ENCODE measurements at regions not wholly inside any gene's neighbourhood (a gene's known extent, or its start where the extent isn't known, plus 50 kb on each side); places are given as distances from the start of the nearest gene placed in this dataset.

- no peaks in the 10 kb centered on the region for H3K9me3 ChIP-seq (ENCODE audit: control extremely low read depth in 1 of 5, control insufficient read depth in 4 of 5, insufficient read depth in 2 of 5, low read depth in 1 of 5, low read length in 4 of 5)
Measured at GRCh38 chr2:13240061-13240460, 523.3 kb downstream of the TRIB2 start.

GRCh38 chr2:13240789-13241487, 524.2 kb downstream of the TRIB2 start:
- no peaks in the 10 kb centered on the region for H3K9me3 ChIP-seq (ENCODE audit: control extremely low read depth in 1 of 5, control insufficient read depth in 4 of 5, insufficient read depth in 2 of 5, low read depth in 1 of 5, low read length in 4 of 5)
- no peaks in the 10 kb centered on the region for H3K27me3 ChIP-seq (replicated peaks in 2 of 5; ENCODE audit: control insufficient read depth in 4 of 5, insufficient read depth in 5 of 5, low read length in 4 of 5)
- H3K4me1 ChIP-seq (ENCODE audit: control extremely low read depth in 1 of 4, control insufficient read depth in 4 of 4, insufficient read depth in 4 of 4, low read length in 3 of 4): no peaks in the 10 kb centered on the region
- 100% methylated on average over 2 of the region's 11 CpGs for WGBS (ENCODE audit: insufficient coverage)
- no peak overlapping the region for H3K4me3 ChIP-seq (ENCODE audit: control insufficient read depth in 1 of 7, extremely low read depth in 1 of 7, insufficient read depth in 4 of 7, low read depth in 2 of 7, low read length in 6 of 7)
- no peaks in the 10 kb centered on the region for H3K36me3 ChIP-seq (ENCODE audit: control insufficient read depth in 4 of 4, insufficient read depth in 4 of 4, low read length in 3 of 4)
- CTCF ChIA-PET: no interaction called here
- POLR2A ChIA-PET: no interaction called here
- no peak overlapping the region for H3K27ac ChIP-seq (ENCODE audit: insufficient read depth in 1 of 2, low read depth in 1 of 2, low read length in 2 of 2, poor library complexity in 1 of 2, severe bottlenecking in 2 of 2)
- no peak for DNase-seq

More at GRCh38 chr2:13240061-13240460, 523.3 kb downstream of the TRIB2 start:
- no peak for DNase-seq
- ChIA-PET CTCF (no interaction called here), POLR2A (no interaction called here)
- Histone ChIP-seq H3K4me1 (ENCODE audit: control extremely low read depth in 1 of 4, control insufficient read depth in 4 of 4, insufficient read depth in 4 of 4, low read length in 3 of 4) (no peaks in the 10 kb centered on the region), H3K27me3 (replicated peaks in 2 of 5; ENCODE audit: control insufficient read depth in 4 of 5, insufficient read depth in 5 of 5, low read length in 4 of 5) (no peaks in the 10 kb centered on the region), H3K27ac (ENCODE audit: insufficient read depth in 1 of 2, low read depth in 1 of 2, low read length in 2 of 2, poor library complexity in 1 of 2, severe bottlenecking in 2 of 2) (no peak overlapping the region), H3K36me3 (ENCODE audit: control insufficient read depth in 4 of 4, insufficient read depth in 4 of 4, low read length in 3 of 4) (no peaks in the 10 kb centered on the region), H3K4me3 (ENCODE audit: control insufficient read depth in 1 of 7, extremely low read depth in 1 of 7, insufficient read depth in 4 of 7, low read depth in 2 of 7, low read length in 6 of 7) (no peak overlapping the region)

GRCh38 chr2:13252615-13253014, 535.9 kb downstream of the TRIB2 start:
- no peak for DNase-seq
- ChIA-PET POLR2A (no interaction called here), CTCF (no interaction called here)
- 67% methylated on average over 3 of the region's 4 CpGs for WGBS (ENCODE audit: insufficient coverage)
- Histone ChIP-seq H3K27ac (ENCODE audit: insufficient read depth in 1 of 2, low read depth in 1 of 2, low read length in 2 of 2, poor library complexity in 1 of 2, severe bottlenecking in 2 of 2) (no peak overlapping the region), H3K4me3 (ENCODE audit: control insufficient read depth in 1 of 7, extremely low read depth in 1 of 7, insufficient read depth in 4 of 7, low read depth in 2 of 7, low read length in 6 of 7) (no peak overlapping the region), H3K36me3 (ENCODE audit: control insufficient read depth in 4 of 4, insufficient read depth in 4 of 4, low read length in 3 of 4) (no peaks in the 10 kb centered on the region), H3K4me1 (ENCODE audit: control extremely low read depth in 1 of 4, control insufficient read depth in 4 of 4, insufficient read depth in 4 of 4, low read length in 3 of 4) (no peaks in the 10 kb centered on the region), H3K9me3 (ENCODE audit: control extremely low read depth in 1 of 5, control insufficient read depth in 4 of 5, insufficient read depth in 2 of 5, low read depth in 1 of 5, low read length in 4 of 5) (no peaks in the 10 kb centered on the region), H3K27me3 (replicated peaks in 2 of 5; ENCODE audit: control insufficient read depth in 4 of 5, insufficient read depth in 5 of 5, low read length in 4 of 5) (no peaks in the 10 kb centered on the region)

- Histone ChIP-seq H3K27me3 (replicated peaks in 2 of 5; ENCODE audit: control insufficient read depth in 4 of 5, insufficient read depth in 5 of 5, low read length in 4 of 5) (no peaks in the 10 kb centered on the region), H3K9me3 (ENCODE audit: control extremely low read depth in 1 of 5, control insufficient read depth in 4 of 5, insufficient read depth in 2 of 5, low read depth in 1 of 5, low read length in 4 of 5) (no peaks in the 10 kb centered on the region), H3K36me3 (ENCODE audit: control insufficient read depth in 4 of 4, insufficient read depth in 4 of 4, low read length in 3 of 4) (no peaks in the 10 kb centered on the region), H3K4me1 (ENCODE audit: control extremely low read depth in 1 of 4, control insufficient read depth in 4 of 4, insufficient read depth in 4 of 4, low read length in 3 of 4) (no peaks in the 10 kb centered on the region), H3K27ac (ENCODE audit: insufficient read depth in 1 of 2, low read depth in 1 of 2, low read length in 2 of 2, poor library complexity in 1 of 2, severe bottlenecking in 2 of 2) (no peak overlapping the region), H3K4me3 (ENCODE audit: control insufficient read depth in 1 of 7, extremely low read depth in 1 of 7, insufficient read depth in 4 of 7, low read depth in 2 of 7, low read length in 6 of 7) (no peak overlapping the region)
- DNase-seq: no peak
- POLR2A ChIA-PET: no interaction called here
- CTCF ChIA-PET: interaction anchor here (0.8 kb wide), 1 partner anchor 10 kb away, joined by 3 read pairs; no protein-coding TSS in a partner anchor
- WGBS (ENCODE audit: insufficient coverage): 60% methylated on average over 1 of the region's 1 CpG
Measured at GRCh38 chr2:13255485-13255884, 538.7 kb downstream of the TRIB2 start.

GRCh38 chr2:13260402-13260801, 543.7 kb downstream of the TRIB2 start:
- Histone ChIP-seq H3K4me1 (ENCODE audit: control extremely low read depth in 1 of 4, control insufficient read depth in 4 of 4, insufficient read depth in 4 of 4, low read length in 3 of 4) (no peaks in the 10 kb centered on the region), H3K27me3 (replicated peaks in 2 of 5; ENCODE audit: control insufficient read depth in 4 of 5, insufficient read depth in 5 of 5, low read length in 4 of 5) (no peaks in the 10 kb centered on the region), H3K36me3 (ENCODE audit: control insufficient read depth in 4 of 4, insufficient read depth in 4 of 4, low read length in 3 of 4) (no peaks in the 10 kb centered on the region), H3K9me3 (ENCODE audit: control extremely low read depth in 1 of 5, control insufficient read depth in 4 of 5, insufficient read depth in 2 of 5, low read depth in 1 of 5, low read length in 4 of 5) (peaks cover 0 to 3% (median 0%) of the 10 kb centered on the region in 5 experiments), H3K4me3 (ENCODE audit: control insufficient read depth in 1 of 7, extremely low read depth in 1 of 7, insufficient read depth in 4 of 7, low read depth in 2 of 7, low read length in 6 of 7) (no peak overlapping the region), H3K27ac (ENCODE audit: insufficient read depth in 1 of 2, low read depth in 1 of 2, low read length in 2 of 2, poor library complexity in 1 of 2, severe bottlenecking in 2 of 2) (no peak overlapping the region)
- 54% methylated on average over 2 of the region's 2 CpGs for WGBS (ENCODE audit: insufficient coverage)
- ChIA-PET POLR2A (no interaction called here), CTCF (no interaction called here)
- DNase-seq: no peak

- H3K27me3 ChIP-seq (replicated peaks in 2 of 5; ENCODE audit: control insufficient read depth in 4 of 5, insufficient read depth in 5 of 5, low read length in 4 of 5): no peaks in the 10 kb centered on the region
- DNase-seq: no peak
- H3K4me3 ChIP-seq (ENCODE audit: control insufficient read depth in 1 of 7, extremely low read depth in 1 of 7, insufficient read depth in 4 of 7, low read depth in 2 of 7, low read length in 6 of 7): no peak overlapping the region
- ChIA-PET CTCF (no interaction called here), POLR2A (no interaction called here)
- H3K36me3 ChIP-seq (ENCODE audit: control insufficient read depth in 4 of 4, insufficient read depth in 4 of 4, low read length in 3 of 4): no peaks in the 10 kb centered on the region
- H3K4me1 ChIP-seq (ENCODE audit: control extremely low read depth in 1 of 4, control insufficient read depth in 4 of 4, insufficient read depth in 4 of 4, low read length in 3 of 4): no peaks in the 10 kb centered on the region
- H3K9me3 ChIP-seq (ENCODE audit: control extremely low read depth in 1 of 5, control insufficient read depth in 4 of 5, insufficient read depth in 2 of 5, low read depth in 1 of 5, low read length in 4 of 5): peaks cover 0 to 3% (median 0%) of the 10 kb centered on the region in 5 experiments
- H3K27ac ChIP-seq (ENCODE audit: insufficient read depth in 1 of 2, low read depth in 1 of 2, low read length in 2 of 2, poor library complexity in 1 of 2, severe bottlenecking in 2 of 2): no peak overlapping the region
- WGBS (ENCODE audit: insufficient coverage): no CpG with 5 or more reads among the region's 1 CpG
Measured at GRCh38 chr2:13266166-13266565, 549.4 kb downstream of the TRIB2 start.

GRCh38 chr2:13284688-13285087, 568.0 kb downstream of the TRIB2 start:
- no peaks in the 10 kb centered on the region for H3K9me3 ChIP-seq (ENCODE audit: control extremely low read depth in 1 of 5, control insufficient read depth in 4 of 5, insufficient read depth in 2 of 5, low read depth in 1 of 5, low read length in 4 of 5)
- H3K27me3 ChIP-seq (replicated peaks in 2 of 5; ENCODE audit: control insufficient read depth in 4 of 5, insufficient read depth in 5 of 5, low read length in 4 of 5): no peaks in the 10 kb centered on the region
- H3K36me3 ChIP-seq (ENCODE audit: control insufficient read depth in 4 of 4, insufficient read depth in 4 of 4, low read length in 3 of 4): no peaks in the 10 kb centered on the region
- DNase-seq: no peak
- no peak overlapping the region for H3K27ac ChIP-seq (ENCODE audit: insufficient read depth in 1 of 2, low read depth in 1 of 2, low read length in 2 of 2, poor library complexity in 1 of 2, severe bottlenecking in 2 of 2)
- ChIA-PET CTCF (no interaction called here), POLR2A (no interaction called here)
- no peak overlapping the region for H3K4me3 ChIP-seq (ENCODE audit: control insufficient read depth in 1 of 7, extremely low read depth in 1 of 7, insufficient read depth in 4 of 7, low read depth in 2 of 7, low read length in 6 of 7)
- WGBS (ENCODE audit: insufficient coverage): 89% methylated on average over 8 of the region's 8 CpGs
- H3K4me1 ChIP-seq (ENCODE audit: control extremely low read depth in 1 of 4, control insufficient read depth in 4 of 4, insufficient read depth in 4 of 4, low read length in 3 of 4): no peaks in the 10 kb centered on the region

Measured in common myeloid progenitor, CD34-positive (primary cell).